Hepatocyte (in vitro differentiated cells): ENCODE measurements at regions not wholly inside any gene's neighbourhood (a gene's known extent, or its start where the extent isn't known, plus 50 kb on each side); places are given as distances from the start of the nearest gene placed in this dataset.

Experiments
- DNase-seq: peaks from one replicate; pipeline ENCODE4 v3.0.0-alpha.2; 2016; ENCODE audit warnings: low spot score
- H2AFZ ChIP-seq: fragments of 200-600 bp; sonication (generic); 2 replicates; pipeline ENCODE4 v1.6.0; 2016; ENCODE audit warnings: antibody characterized with exemption, mild to moderate bottlenecking
- H3K27ac ChIP-seq: fragments of 200-600 bp; sonication (generic); 2 replicates; pipeline ENCODE4 v1.5.1; 2016; ENCODE audit warnings: mild to moderate bottlenecking
- H3K27me3 ChIP-seq: fragments of 200-600 bp; sonication (generic); 2 replicates; pipeline ENCODE4 v1.6.1; 2016
- H3K36me3 ChIP-seq: fragments of 200-600 bp; sonication (generic); replicated peaks from 2 replicates; pipeline ENCODE4 v1.5.1; 2016; ENCODE audit warnings: low read depth; ENCODE audit not compliant: insufficient read depth
- H3K4me1 ChIP-seq: fragments of 200-600 bp; sonication (generic); 2 replicates; pipeline ENCODE4 v1.5.1; 2016; ENCODE audit warnings: mild to moderate bottlenecking, moderate library complexity; ENCODE audit not compliant: insufficient read depth
- H3K4me2 ChIP-seq: fragments of 200-600 bp; sonication (generic); 2 replicates; pipeline ENCODE4 v1.6.0; 2016
- H3K4me3 ChIP-seq: fragments of 200-600 bp; sonication (generic); 2 replicates; pipeline ENCODE4 v1.5.1; 2016; ENCODE audit warnings: mild to moderate bottlenecking
- H3K79me2 ChIP-seq: fragments of 200-600 bp; sonication (generic); 2 replicates; pipeline ENCODE4 v1.6.0; 2017; ENCODE audit warnings: mild to moderate bottlenecking
- H3K9me2 ChIP-seq: fragments of 200-600 bp; sonication (generic); replicated peaks from 2 replicates; pipeline ENCODE4 v1.6.0; 2017; ENCODE audit warnings: mild to moderate bottlenecking; ENCODE audit not compliant: insufficient read depth
- H3K9me3 ChIP-seq: fragments of 200-600 bp; sonication (generic); 2 replicates; pipeline ENCODE4 v1.5.1; 2016; ENCODE audit warnings: low read depth, mild to moderate bottlenecking
- H4K20me1 ChIP-seq: fragments of 200-600 bp; sonication (generic); 2 replicates; pipeline ENCODE4 v1.6.0; 2016; ENCODE audit warnings: mild to moderate bottlenecking; ENCODE audit not compliant: insufficient read depth, poor library complexity, severe bottlenecking
- EZH2 ChIP-seq: fragments of 200-600 bp; sonication (generic); IDR thresholded peaks from 2 replicates; pipeline ENCODE4 v1.6.1; 2016; ENCODE audit warnings: antibody characterized with exemption, mild to moderate bottlenecking, borderline replicate concordance
- EZH2phosphoT487 ChIP-seq: fragments of 200-600 bp; sonication (generic); IDR thresholded peaks from one replicate; pipeline ENCODE4 v1.6.1; 2018; ENCODE audit warnings: antibody characterized with exemption, mild to moderate bottlenecking, low read depth, moderate library complexity; ENCODE audit not compliant: unreplicated experiment, severe bottlenecking
- WGBS: methylation state at CpG from one replicate; pipeline ENCODE4 v1.1.6; 2016; ENCODE audit warnings: low lambda C conversion rate; ENCODE audit errors: missing lambda C conversion rate; 5-methylcytosine and 5-hydroxymethylcytosine counted together
- TF ChIP-seq, protein P1 (sequence below): fragments of 200-600 bp; sonication (generic); IDR thresholded peaks from 2 replicates; pipeline ENCODE4 v1.5.1; 2016; ENCODE audit warnings: antibody characterized with exemption, mild to moderate bottlenecking; ENCODE audit not compliant: poor library complexity

DNA sequence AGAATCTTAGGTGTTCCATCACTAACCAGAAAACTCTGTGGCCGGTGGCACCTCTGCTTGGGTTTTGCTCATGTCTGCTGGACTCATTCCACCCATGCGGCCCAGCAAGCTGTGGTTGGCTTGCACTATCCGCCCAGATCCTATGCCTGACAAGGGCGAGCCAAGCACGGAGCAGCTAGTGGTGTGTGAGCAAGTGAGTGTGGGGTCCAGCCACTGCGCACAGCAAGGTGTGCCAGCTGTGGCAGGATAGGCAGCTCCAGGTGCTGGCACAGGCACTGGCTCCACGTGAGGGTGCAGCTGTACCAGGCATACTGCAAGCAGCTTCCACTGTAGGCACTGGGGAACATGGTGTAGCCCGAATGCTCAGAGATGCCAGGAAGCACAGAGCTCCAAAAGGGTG lies 813.7 kb upstream of the CNTN5 start:
- TF ChIP-seq EZH2phosphoT487 (no peak), EZH2 (no peak)
- TF ChIP-seq, protein P1, sequence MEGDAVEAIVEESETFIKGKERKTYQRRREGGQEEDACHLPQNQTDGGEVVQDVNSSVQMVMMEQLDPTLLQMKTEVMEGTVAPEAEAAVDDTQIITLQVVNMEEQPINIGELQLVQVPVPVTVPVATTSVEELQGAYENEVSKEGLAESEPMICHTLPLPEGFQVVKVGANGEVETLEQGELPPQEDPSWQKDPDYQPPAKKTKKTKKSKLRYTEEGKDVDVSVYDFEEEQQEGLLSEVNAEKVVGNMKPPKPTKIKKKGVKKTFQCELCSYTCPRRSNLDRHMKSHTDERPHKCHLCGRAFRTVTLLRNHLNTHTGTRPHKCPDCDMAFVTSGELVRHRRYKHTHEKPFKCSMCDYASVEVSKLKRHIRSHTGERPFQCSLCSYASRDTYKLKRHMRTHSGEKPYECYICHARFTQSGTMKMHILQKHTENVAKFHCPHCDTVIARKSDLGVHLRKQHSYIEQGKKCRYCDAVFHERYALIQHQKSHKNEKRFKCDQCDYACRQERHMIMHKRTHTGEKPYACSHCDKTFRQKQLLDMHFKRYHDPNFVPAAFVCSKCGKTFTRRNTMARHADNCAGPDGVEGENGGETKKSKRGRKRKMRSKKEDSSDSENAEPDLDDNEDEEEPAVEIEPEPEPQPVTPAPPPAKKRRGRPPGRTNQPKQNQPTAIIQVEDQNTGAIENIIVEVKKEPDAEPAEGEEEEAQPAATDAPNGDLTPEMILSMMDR, result no peak
- H2AFZ ChIP-seq, result no peak overlapping the region
- H3K27ac ChIP-seq, result no peak overlapping the region
- no peaks in the 10 kb centered on the region for H3K9me3 ChIP-seq
- no peak overlapping the region for H3K4me2 ChIP-seq
- H3K36me3 ChIP-seq, result no peaks in the 10 kb centered on the region
- no peaks in the 10 kb centered on the region for H3K79me2 ChIP-seq
- H4K20me1 ChIP-seq, result no peaks in the 10 kb centered on the region
- H3K4me3 ChIP-seq, result no peak overlapping the region
- no peaks in the 10 kb centered on the region for H3K4me1 ChIP-seq
- DNase-seq, result no peak
- no peaks in the 10 kb centered on the region for H3K9me2 ChIP-seq
- H3K27me3 ChIP-seq, result no peaks in the 10 kb centered on the region
- 96% methylated on average over 8 of the region's 8 CpGs for WGBS

DNA sequence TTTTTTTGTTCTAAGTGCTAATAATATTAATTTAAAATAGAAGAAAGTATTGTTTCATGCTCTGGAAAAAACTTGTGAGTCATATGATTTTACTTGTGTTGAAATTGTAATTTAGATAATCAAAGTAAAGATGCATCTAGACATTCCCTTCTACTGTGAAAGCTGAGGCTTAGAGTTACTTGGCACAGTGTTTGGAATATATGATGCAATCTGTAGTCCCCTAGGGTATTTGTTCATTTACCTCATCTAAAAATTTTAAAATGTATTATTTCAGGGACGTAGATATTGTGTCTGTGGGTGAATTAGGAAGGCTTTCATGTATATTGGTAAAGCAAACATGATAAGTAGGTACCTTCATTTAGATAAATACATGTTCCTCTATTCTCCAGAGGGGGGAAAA lies 793.5 kb upstream of the CNTN5 start:
- no peaks in the 10 kb centered on the region for H3K9me2 ChIP-seq
- H3K27ac ChIP-seq, result no peak overlapping the region
- no peak overlapping the region for H3K4me2 ChIP-seq
- no peaks in the 10 kb centered on the region for H3K4me1 ChIP-seq
- no peak overlapping the region for H2AFZ ChIP-seq
- WGBS, result 43% methylated on average over 1 of the region's 1 CpG
- no peaks in the 10 kb centered on the region for H3K27me3 ChIP-seq
- H3K36me3 ChIP-seq, result no peaks in the 10 kb centered on the region
- no peak for TF ChIP-seq EZH2phosphoT487
- no peak for DNase-seq
- H3K4me3 ChIP-seq, result no peak overlapping the region
- H3K9me3 ChIP-seq, result no peaks in the 10 kb centered on the region
- no peaks in the 10 kb centered on the region for H4K20me1 ChIP-seq
- no peaks in the 10 kb centered on the region for H3K79me2 ChIP-seq

DNA sequence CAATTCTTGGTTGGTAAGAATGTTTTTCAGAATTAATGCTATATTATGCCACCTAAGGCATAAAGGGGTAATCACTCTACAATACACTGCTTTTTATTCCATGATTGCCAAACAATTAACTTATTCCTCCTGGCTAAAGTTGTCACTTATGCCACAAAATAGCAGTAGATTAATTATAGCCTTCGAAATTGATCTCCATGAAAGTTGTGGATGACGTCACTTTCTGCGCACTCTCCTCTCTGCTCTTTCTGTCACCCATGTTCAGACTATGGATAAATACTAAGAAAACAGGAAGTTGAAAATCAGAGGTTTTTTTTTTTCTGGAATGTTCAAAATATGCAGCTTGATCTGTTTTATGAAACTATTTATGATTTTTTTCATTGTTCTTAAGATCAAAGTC lies 790.1 kb upstream of the CNTN5 start:
- Histone ChIP-seq H3K4me2 (no peak overlapping the region), H3K9me2 (no peaks in the 10 kb centered on the region), H3K36me3 (no peaks in the 10 kb centered on the region), H3K4me3 (no peak overlapping the region), H2AFZ (no peak overlapping the region), H3K27me3 (no peaks in the 10 kb centered on the region), H3K9me3 (no peaks in the 10 kb centered on the region), H3K79me2 (no peaks in the 10 kb centered on the region), H4K20me1 (no peaks in the 10 kb centered on the region), H3K4me1 (no peaks in the 10 kb centered on the region), H3K27ac (no peak overlapping the region)
- WGBS, result 85% methylated on average over 3 of the region's 3 CpGs
- TF ChIP-seq, protein P1, result no peak
- TF ChIP-seq EZH2 (no peak), EZH2phosphoT487 (no peak)
- no peak for DNase-seq

DNA sequence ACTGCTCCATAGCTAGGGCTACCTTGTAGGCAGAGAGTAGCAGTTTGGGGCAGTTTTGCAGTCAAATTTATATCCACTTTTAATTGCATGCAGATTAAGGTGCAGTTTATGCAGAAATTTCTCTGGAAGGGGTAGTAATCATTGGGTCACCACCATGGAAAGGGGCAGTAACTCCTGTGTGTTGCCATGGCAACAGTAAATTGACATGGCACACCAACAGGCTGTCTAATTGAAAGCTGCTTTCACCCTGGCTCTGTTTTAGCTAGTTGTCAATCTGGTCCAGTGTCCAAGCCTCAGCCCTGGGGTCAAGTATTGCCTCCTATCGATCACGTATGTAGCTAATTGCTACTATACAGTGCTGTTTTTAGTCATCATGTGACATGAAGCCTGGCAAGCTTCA lies 786.1 kb upstream of the CNTN5 start:
- H3K9me2 ChIP-seq, result no peaks in the 10 kb centered on the region
- no peaks in the 10 kb centered on the region for H3K4me1 ChIP-seq
- H3K4me3 ChIP-seq, result no peak overlapping the region
- no peaks in the 10 kb centered on the region for H3K27me3 ChIP-seq
- no peak overlapping the region for H3K27ac ChIP-seq
- DNase-seq, result no peak
- no peaks in the 10 kb centered on the region for H3K36me3 ChIP-seq
- 82% methylated on average over 2 of the region's 2 CpGs for WGBS
- no peaks in the 10 kb centered on the region for H3K79me2 ChIP-seq
- no peak overlapping the region for H2AFZ ChIP-seq
- no peaks in the 10 kb centered on the region for H3K9me3 ChIP-seq
- no peaks in the 10 kb centered on the region for H4K20me1 ChIP-seq
- no peak overlapping the region for H3K4me2 ChIP-seq
- no peak for TF ChIP-seq EZH2
- TF ChIP-seq EZH2phosphoT487, result no peak
- TF ChIP-seq, protein P1, result no peak
